Common myeloid progenitor, CD34-positive (primary cell): ENCODE measurements at regions not wholly inside any gene's neighbourhood (a gene's known extent, or its start where the extent isn't known, plus 50 kb on each side); places are given as distances from the start of the nearest gene placed in this dataset.

Experiments used
- CTCF ChIA-PET: fragments of 350-600 bp; sonication (Branson Sonifier 250); formaldehyde crosslinking; loops from one replicate; lab custom pipeline; 2021; ENCODE audit warnings: antibody characterized with exemption; lab: Charles Lee
- POLR2A ChIA-PET: fragments of 350-600 bp; sonication (Branson Sonifier 250); formaldehyde crosslinking; loops from one replicate; lab custom pipeline; 2021; ENCODE audit warnings: antibody characterized with exemption; lab: Charles Lee
- DNase-seq, 3 donors: peaks; one replicate each; pipeline versions ENCODE4 v3.0.0 to v3.0.0-alpha.2; 2013
- H3K27ac ChIP-seq, 2 experiments: 1 replicate in 1 of 2; 2 replicates in 1 of 2; pipeline ENCODE4 v1.7.0; 2013; ENCODE audit warnings: inconsistent platforms in 2 of 2, low read length in 2 of 2, mild to moderate bottlenecking in 2 of 2, low read depth in 1 of 2, moderate library complexity in 1 of 2; ENCODE audit not compliant: severe bottlenecking in 2 of 2, insufficient read depth in 1 of 2, poor library complexity in 1 of 2
- H3K27me3 ChIP-seq, 5 experiments: replicated peaks in 2 of 5; 1 replicate in 3 of 5; 2 replicates in 2 of 5; pipeline versions ENCODE4 v1.6.1 to v1.7.0; 2013; ENCODE audit warnings: low read length in 4 of 5, mild to moderate bottlenecking in 2 of 5, moderate library complexity in 2 of 5, inconsistent platforms in 1 of 5; ENCODE audit not compliant: insufficient read depth in 5 of 5, control insufficient read depth in 4 of 5
- H3K36me3 ChIP-seq, 4 experiments: 1 replicate in 2 of 4; 2 replicates in 2 of 4; pipeline versions ENCODE4 v1.6.1 to v1.7.0; 2013; ENCODE audit warnings: low read length in 3 of 4, control low read depth in 1 of 4, mild to moderate bottlenecking in 1 of 4; ENCODE audit not compliant: control insufficient read depth in 4 of 4, insufficient read depth in 4 of 4
- H3K4me1 ChIP-seq, 4 experiments: 1 replicate in 3 of 4; 2 replicates in 1 of 4; pipeline versions ENCODE4 v1.6.1 to v1.7.1; 2013; ENCODE audit warnings: low read length in 3 of 4, mild to moderate bottlenecking in 3 of 4, control low read depth in 1 of 4, inconsistent platforms in 1 of 4, moderate library complexity in 1 of 4; ENCODE audit not compliant: control insufficient read depth in 4 of 4, insufficient read depth in 4 of 4; ENCODE audit errors: control extremely low read depth in 1 of 4
- H3K4me3 ChIP-seq, 7 experiments: 1 replicate in 4 of 7; 2 replicates in 3 of 7; pipeline versions ENCODE4 v1.5.1 to v1.7.0; 2013; ENCODE audit warnings: mild to moderate bottlenecking in 7 of 7, low read length in 6 of 7, moderate library complexity in 6 of 7, inconsistent platforms in 2 of 7, low read depth in 2 of 7, control low read depth in 1 of 7; ENCODE audit not compliant: insufficient read depth in 4 of 7, control insufficient read depth in 1 of 7; ENCODE audit errors: extremely low read depth in 1 of 7
- H3K9me3 ChIP-seq, 5 experiments: 1 replicate in 4 of 5; 2 replicates in 1 of 5; pipeline versions ENCODE4 v1.6.1 to v1.7.1; 2013; ENCODE audit warnings: low read length in 4 of 5, mild to moderate bottlenecking in 2 of 5, inconsistent platforms in 1 of 5, low read depth in 1 of 5, moderate library complexity in 1 of 5; ENCODE audit not compliant: control insufficient read depth in 4 of 5, insufficient read depth in 2 of 5; ENCODE audit errors: control extremely low read depth in 1 of 5
- WGBS: methylation state at CpG from one replicate; pipeline ENCODE4 v1.1.5; 2013; ENCODE audit not compliant: insufficient coverage; 5-methylcytosine and 5-hydroxymethylcytosine counted together

DNA sequence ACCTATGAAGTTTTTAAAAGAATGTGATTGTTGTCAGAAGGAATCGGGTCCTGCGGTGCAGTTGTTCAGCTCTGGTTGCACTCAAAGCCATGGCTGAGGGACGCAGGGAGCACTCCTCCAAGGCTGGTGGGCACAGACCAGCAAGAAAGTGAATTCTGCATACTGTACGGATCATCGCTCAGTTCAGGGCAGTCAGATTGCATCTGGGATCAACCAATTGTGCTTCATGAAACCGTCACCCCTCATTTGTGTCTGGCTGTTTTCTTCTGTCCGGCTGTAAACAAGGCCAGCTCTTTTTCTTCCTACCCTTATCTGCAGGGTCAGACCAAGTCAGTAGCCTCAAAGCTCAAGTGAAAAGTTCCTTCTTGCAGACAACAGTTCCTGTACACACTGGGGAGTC is 478.3 kb downstream of the TFAP2A start:
- H3K36me3 ChIP-seq = no peaks in the 10 kb centered on the region
- H3K4me1 ChIP-seq = no peaks in the 10 kb centered on the region
- H3K27ac ChIP-seq = no peak overlapping the region
- H3K27me3 ChIP-seq = no peaks in the 10 kb centered on the region
- H3K4me3 ChIP-seq = no peak overlapping the region
- no peaks in the 10 kb centered on the region for H3K9me3 ChIP-seq
- CTCF ChIA-PET = no interaction called here
- WGBS = 86% methylated on average over 7 of the region's 7 CpGs
- POLR2A ChIA-PET = no interaction called here
- DNase-seq = no peak

DNA sequence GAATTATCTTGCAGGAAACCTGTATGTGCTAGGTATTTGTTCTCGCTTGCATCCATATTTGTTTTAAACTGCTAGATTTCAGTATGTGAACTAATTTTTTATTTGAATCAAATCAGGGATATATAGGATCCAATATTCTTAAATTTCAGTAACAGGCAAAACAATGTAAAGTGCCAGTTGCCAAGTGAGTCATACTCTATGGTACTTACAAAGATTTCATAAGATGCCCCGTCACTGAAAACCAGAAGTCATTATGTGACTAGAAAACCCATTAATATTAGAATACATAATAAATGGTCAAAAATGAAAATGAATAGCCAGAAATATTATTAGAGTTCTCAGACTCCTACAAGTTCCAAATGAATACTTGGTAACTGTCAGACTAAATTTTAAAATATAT is 481.2 kb downstream of the TFAP2A start:
- Histone ChIP-seq H3K4me3 (no peak overlapping the region), H3K36me3 (no peaks in the 10 kb centered on the region), H3K27me3 (no peaks in the 10 kb centered on the region), H3K27ac (no peak overlapping the region), H3K4me1 (no peaks in the 10 kb centered on the region), H3K9me3 (peaks cover 0 to 1% (median 0%) of the 10 kb centered on the region in 5 experiments)
- POLR2A ChIA-PET = no interaction called here
- CTCF ChIA-PET = no interaction called here
- WGBS = no CpG with 5 or more reads among the region's 2 CpGs
- no peak for DNase-seq

DNA sequence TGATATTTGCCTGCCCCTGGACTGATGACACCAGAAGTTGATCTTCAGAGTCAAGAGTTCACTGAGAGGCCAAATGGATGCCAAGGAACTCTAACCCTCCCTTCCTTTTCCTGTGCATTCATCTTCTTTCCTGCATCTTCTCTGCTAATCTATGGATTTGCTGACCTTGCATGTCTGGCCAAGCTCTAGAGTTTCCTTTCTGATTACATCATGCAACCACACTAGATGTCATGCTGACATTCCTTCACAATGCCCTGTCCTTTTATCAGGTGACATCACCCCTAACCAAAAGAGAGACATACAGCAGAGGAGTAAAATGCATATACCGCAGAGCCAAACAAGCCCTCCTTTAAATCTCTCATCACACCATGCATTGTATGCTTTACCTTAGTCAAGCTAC is 487.6 kb downstream of the TFAP2A start:
- no CpG with 5 or more reads among the region's 1 CpG for WGBS
- DNase-seq = no peak
- peaks cover 0 to 1% (median 0%) of the 10 kb centered on the region in 5 experiments for H3K9me3 ChIP-seq
- POLR2A ChIA-PET = no interaction called here
- no peaks in the 10 kb centered on the region for H3K27me3 ChIP-seq
- H3K36me3 ChIP-seq = no peaks in the 10 kb centered on the region
- CTCF ChIA-PET = no interaction called here
- H3K27ac ChIP-seq = no peak overlapping the region
- no peaks in the 10 kb centered on the region for H3K4me1 ChIP-seq
- H3K4me3 ChIP-seq = no peak overlapping the region

DNA sequence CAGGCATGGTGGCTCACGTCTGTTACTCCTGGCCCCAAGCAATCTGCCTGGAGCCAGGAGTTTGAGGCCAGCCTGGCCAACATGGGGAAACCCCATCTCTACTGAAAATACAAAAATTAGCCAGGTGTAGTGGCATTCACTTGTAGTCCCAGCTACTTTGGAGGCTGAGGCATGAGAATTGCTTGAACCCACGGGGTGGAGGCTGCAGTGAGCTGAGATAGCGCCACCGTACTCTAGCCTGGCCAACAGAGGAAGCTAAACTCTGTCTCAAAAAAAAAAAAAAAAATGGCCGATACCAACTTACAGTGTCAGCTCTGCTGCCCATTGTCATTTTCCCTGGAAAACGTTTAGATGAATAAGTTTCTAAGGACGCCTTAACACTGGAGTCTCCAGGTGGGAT is 489.9 kb downstream of the TFAP2A start:
- Histone ChIP-seq H3K4me1 (no peaks in the 10 kb centered on the region), H3K9me3 (peaks cover 0 to 1% (median 0%) of the 10 kb centered on the region in 5 experiments), H3K4me3 (no peak overlapping the region), H3K27ac (no peak overlapping the region), H3K27me3 (no peaks in the 10 kb centered on the region), H3K36me3 (no peaks in the 10 kb centered on the region)
- 88% methylated on average over 6 of the region's 7 CpGs for WGBS
- ChIA-PET CTCF (interaction anchor here (0.6 kb wide), 1 partner anchor 50 kb away, joined by 4 read pairs; no protein-coding TSS in a partner anchor), POLR2A (no interaction called here)
- no peak for DNase-seq

DNA sequence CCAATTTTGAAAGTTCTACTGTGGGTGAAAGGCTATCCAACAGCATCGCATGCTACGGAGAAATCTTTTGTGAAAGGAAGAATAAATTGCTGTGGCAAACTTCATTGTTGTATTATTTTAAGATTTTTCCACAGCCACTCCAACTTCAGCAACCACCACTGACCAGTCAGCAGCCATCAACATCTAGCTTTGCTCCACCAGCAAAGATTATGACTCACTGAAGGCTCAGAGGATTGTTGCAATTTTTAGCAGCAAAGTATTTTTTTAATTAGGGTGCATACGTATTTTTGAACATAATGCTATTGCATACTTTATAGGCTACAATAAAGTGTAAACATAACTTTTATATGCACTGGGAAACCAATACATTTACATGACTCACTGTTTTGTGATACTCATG is 493.5 kb downstream of the TFAP2A start:
- no CpG with 5 or more reads among the region's 3 CpGs for WGBS
- ChIA-PET POLR2A (no interaction called here), CTCF (no interaction called here)
- no peaks in the 10 kb centered on the region for H3K27me3 ChIP-seq
- H3K36me3 ChIP-seq = no peaks in the 10 kb centered on the region
- H3K4me1 ChIP-seq = no peaks in the 10 kb centered on the region
- DNase-seq = no peak
- H3K4me3 ChIP-seq = no peak overlapping the region
- H3K9me3 ChIP-seq = no peaks in the 10 kb centered on the region
- H3K27ac ChIP-seq = no peak overlapping the region

DNA sequence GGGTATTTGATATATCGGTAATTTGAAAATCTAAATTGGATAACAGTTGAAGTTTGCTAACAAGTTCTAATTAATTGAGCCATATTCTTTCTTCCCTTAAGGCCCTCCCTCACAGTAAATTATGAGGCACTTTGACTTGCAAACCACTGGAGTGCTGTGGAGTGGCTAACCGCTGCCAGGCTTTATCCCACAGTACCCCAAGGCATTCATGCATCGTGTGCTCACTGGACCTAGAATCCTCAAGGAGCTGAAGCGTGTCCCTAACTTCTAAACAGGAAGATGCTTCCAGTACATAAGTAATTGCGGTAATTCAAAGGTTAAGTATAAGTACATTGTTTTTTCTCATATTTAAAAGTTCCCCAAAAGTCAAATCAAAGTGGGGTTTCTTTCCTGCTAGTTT is 499.9 kb downstream of the TFAP2A start:
- 87% methylated on average over 2 of the region's 5 CpGs for WGBS
- H3K4me1 ChIP-seq = no peaks in the 10 kb centered on the region
- no peaks in the 10 kb centered on the region for H3K27me3 ChIP-seq
- H3K36me3 ChIP-seq = no peaks in the 10 kb centered on the region
- no peak for DNase-seq
- no peaks in the 10 kb centered on the region for H3K9me3 ChIP-seq
- no peak overlapping the region for H3K4me3 ChIP-seq
- no peak overlapping the region for H3K27ac ChIP-seq
- CTCF ChIA-PET = no interaction called here
- POLR2A ChIA-PET = no interaction called here

DNA sequence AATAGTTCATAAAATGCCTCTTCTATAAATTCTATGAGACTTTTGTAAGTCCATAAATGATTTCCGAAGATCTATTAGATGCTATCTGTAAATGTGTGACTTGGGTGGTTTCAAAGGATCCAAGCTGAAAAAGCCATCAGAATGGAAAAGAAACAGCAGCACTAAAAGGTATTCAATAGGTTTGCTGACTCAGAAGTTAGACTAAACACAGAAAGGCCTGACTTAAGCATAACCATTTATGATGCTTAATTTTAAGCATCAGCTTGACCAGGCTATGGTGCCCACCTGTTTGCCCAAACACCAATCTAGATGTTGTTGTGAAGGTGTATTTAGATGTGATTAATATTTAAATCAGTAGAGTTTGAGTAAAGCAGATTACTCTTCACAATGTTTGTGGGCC is 513.5 kb downstream of the TFAP2A start:
- Histone ChIP-seq H3K4me3 (no peak overlapping the region), H3K9me3 (no peaks in the 10 kb centered on the region), H3K4me1 (no peaks in the 10 kb centered on the region), H3K36me3 (no peaks in the 10 kb centered on the region), H3K27me3 (no peaks in the 10 kb centered on the region), H3K27ac (no peak overlapping the region)
- ChIA-PET CTCF (interaction anchor here (0.7 kb wide), 1 partner anchor 9 kb away, joined by 3 read pairs; no protein-coding TSS in a partner anchor), POLR2A (no interaction called here)
- DNase-seq = no peak
- no CpG with 5 or more reads among the region's 1 CpG for WGBS
